ENCODE measurements at regions not wholly inside any gene's neighbourhood (a gene's known extent, or its start where the extent isn't known, plus 50 kb on each side); places are given as distances from the start of the nearest gene placed in this dataset.
"Not testable (repeated sequence)": the region's sequence is repeated elsewhere in the genome, so short reads cannot be mapped to it uniquely, and the experiment has no call there.

DNA sequence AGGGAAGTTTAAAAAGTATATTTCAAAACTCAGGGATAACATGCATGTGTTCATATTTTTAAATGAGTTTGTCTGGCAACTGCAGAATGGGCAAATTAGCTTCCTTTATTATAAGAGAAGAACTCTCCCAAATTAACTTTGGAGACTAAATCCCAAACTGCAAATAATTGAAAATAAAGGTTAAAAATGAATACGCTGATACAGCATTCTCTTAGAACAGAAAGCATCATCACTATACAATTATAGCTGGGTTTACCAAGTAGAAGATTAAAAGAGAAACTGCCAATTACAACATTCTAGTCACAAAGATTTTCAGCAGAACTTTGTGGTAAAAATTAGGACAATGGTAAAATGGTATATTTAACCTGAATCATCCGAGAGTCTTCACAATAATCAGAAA is 73.3 kb downstream of the OLFM4 start:
- in situ Hi-C loops (cut with HindIII; ENCODE audit: low sequenced_read_pairs): no loop called here
- TF ChIP-seq, protein P1, sequence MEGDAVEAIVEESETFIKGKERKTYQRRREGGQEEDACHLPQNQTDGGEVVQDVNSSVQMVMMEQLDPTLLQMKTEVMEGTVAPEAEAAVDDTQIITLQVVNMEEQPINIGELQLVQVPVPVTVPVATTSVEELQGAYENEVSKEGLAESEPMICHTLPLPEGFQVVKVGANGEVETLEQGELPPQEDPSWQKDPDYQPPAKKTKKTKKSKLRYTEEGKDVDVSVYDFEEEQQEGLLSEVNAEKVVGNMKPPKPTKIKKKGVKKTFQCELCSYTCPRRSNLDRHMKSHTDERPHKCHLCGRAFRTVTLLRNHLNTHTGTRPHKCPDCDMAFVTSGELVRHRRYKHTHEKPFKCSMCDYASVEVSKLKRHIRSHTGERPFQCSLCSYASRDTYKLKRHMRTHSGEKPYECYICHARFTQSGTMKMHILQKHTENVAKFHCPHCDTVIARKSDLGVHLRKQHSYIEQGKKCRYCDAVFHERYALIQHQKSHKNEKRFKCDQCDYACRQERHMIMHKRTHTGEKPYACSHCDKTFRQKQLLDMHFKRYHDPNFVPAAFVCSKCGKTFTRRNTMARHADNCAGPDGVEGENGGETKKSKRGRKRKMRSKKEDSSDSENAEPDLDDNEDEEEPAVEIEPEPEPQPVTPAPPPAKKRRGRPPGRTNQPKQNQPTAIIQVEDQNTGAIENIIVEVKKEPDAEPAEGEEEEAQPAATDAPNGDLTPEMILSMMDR (IDR thresholded peaks at IDR 0.05; ENCODE audit: low read depth, low read length): no peak

DNA sequence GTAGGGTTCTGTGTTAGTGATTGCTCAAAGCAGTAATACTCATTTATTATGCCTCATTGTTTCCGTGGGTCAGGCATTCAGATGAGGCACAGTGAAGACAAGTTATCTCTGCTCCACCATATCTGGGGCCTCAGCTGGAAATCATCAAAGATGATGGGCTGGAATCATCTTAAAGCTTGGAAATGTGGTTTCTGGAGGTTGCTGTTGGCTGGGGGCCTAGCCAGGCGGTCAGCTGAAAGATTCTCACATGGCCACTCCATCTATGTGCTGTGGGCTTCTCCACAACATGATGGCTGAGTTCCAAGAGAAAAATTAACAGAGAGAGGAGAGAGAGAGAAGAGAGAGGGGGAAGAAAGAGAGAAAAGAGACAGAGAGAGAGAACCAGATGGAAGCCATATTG is 75.5 kb downstream of the OLFM4 start:
- TF ChIP-seq, protein P1 (IDR thresholded peaks at IDR 0.05; ENCODE audit: low read depth, low read length): no peak
- in situ Hi-C loops (cut with HindIII; ENCODE audit: low sequenced_read_pairs): no loop called here
- H3K4me3 ChIP-seq (ENCODE audit: low read depth, low read length): no peak overlapping the region
- DNase-seq (ENCODE audit: low read depth, low spot score): no peak

More for the DNA sequence above, 73.3 kb downstream of the OLFM4 start:
- no peak for DNase-seq (ENCODE audit: low read depth, low spot score)
- no peak overlapping the region for H3K4me3 ChIP-seq (ENCODE audit: low read depth, low read length)

DNA sequence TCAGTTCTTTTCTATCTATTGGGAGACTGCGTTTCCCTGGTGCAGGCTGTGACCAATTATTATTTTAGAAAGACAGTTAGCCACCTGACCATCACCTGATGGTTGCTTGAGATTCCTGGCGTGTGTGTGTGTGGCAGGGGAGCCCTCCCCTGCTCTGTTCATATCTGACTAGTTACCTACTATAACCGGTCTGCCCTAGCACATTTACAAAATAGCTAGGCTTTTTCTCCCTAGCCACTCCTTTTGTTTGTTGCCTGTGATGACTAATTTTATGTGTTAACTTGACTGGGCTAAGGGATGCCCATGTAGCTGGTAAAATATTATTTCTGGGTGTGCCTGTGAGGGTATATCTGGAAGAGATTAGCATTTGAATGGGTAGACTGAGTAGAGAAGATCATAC is 76.9 kb downstream of the OLFM4 start:
- no peak for DNase-seq (ENCODE audit: low read depth, low spot score)
- H3K4me3 ChIP-seq (ENCODE audit: low read depth, low read length): no peak overlapping the region
- TF ChIP-seq, protein P1 (IDR thresholded peaks at IDR 0.05; ENCODE audit: low read depth, low read length): no peak
- in situ Hi-C loops (cut with HindIII; ENCODE audit: low sequenced_read_pairs): no loop called here

DNA sequence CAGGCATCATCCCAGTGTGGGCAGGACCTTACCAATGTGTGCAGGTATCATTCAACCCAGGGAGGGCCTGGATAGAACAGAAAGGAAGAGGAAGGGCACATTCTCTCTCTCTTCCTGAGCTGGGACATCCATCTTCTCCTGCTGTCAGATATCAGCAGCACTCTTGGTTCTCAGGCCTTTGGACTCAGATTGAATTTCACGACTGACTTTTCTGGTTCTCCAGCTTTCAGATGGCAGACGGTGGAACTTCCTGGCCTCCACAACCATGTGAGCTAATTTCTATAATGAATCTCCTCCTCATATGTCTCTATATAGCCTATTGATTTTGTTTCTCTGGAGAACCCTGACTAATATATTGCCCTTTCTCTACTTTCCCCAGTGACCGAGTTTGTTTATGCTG is 77.3 kb downstream of the OLFM4 start:
- in situ Hi-C loops (cut with HindIII; ENCODE audit: low sequenced_read_pairs): no loop called here
- H3K4me3 ChIP-seq (ENCODE audit: low read depth, low read length): no peak overlapping the region
- TF ChIP-seq, protein P1 (IDR thresholded peaks at IDR 0.05; ENCODE audit: low read depth, low read length): no peak
- no peak for DNase-seq (ENCODE audit: low read depth, low spot score)

DNA sequence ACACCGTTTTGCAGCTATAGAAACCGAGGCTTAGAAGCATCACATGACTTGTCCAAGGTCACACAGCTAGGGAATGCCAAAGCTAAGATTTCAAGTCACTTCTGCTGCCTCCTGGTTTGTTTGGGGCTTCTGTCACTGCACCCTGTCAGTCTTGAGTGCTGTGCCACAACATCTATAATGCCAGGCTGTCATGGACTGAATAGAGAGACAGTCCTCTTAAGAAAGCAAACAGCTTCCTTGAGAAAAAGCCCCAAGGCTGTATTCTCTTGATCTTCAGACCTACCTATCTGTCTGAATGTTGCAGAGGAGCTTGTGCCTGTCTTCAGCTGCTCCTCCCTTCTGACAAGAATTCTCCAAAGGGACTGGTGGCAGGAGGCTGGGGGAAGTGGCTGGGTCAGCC is 81.6 kb downstream of the OLFM4 start:
- TF ChIP-seq, protein P1 (IDR thresholded peaks at IDR 0.05; ENCODE audit: low read depth, low read length): no peak
- H3K4me3 ChIP-seq (ENCODE audit: low read depth, low read length): no peak overlapping the region
- DNase-seq (ENCODE audit: low read depth, low spot score): no peak
- in situ Hi-C loops (cut with HindIII; ENCODE audit: low sequenced_read_pairs): no loop called here

DNA sequence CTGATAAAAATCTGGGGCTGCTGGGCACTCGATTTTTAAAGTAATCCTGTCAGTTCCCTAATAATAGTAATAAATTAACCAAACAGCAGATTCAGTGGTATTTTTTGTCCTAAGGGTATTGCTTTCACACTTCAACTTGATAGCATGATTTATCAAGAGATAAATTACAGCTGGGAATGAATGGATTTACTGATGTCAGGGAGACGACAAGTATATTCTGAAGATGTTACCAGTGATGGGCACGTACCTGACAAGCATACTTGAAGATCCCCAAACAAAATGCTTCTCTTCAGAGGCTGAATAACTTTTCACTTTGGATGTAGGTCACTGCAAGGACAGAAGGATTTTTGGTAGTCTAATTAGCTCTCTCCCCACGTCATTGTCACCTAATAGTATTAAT is 82.0 kb downstream of the OLFM4 start:
- DNase-seq (ENCODE audit: low read depth, low spot score): no peak
- no peak overlapping the region for H3K4me3 ChIP-seq (ENCODE audit: low read depth, low read length)
- TF ChIP-seq, protein P1 (IDR thresholded peaks at IDR 0.05; ENCODE audit: low read depth, low read length): no peak
- in situ Hi-C loops (cut with HindIII; ENCODE audit: low sequenced_read_pairs): no loop called here

DNA sequence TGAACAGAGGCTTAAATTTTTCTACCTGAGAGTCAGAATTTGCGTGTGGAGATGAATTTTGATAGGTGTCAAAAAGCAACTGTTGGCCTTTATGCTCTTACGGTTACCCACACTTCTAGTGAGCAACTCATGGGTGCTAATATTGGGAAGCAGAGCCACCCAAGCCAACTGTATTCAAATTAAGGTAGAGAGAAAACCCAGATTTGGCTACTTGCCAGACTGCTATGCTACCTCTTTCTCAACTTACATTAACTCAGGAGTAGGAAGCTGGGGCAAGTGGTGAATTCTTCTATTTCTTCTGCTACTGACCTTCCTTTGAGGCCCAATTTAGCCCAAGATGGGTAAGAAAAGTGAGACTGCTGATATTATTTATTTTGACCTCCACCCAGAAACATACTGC is 83.9 kb downstream of the OLFM4 start:
- in situ Hi-C loops (cut with HindIII; ENCODE audit: low sequenced_read_pairs): no loop called here
- TF ChIP-seq, protein P1 (IDR thresholded peaks at IDR 0.05; ENCODE audit: low read depth, low read length): no peak
- H3K4me3 ChIP-seq (ENCODE audit: low read depth, low read length): no peak overlapping the region
- no peak for DNase-seq (ENCODE audit: low read depth, low spot score)

DNA sequence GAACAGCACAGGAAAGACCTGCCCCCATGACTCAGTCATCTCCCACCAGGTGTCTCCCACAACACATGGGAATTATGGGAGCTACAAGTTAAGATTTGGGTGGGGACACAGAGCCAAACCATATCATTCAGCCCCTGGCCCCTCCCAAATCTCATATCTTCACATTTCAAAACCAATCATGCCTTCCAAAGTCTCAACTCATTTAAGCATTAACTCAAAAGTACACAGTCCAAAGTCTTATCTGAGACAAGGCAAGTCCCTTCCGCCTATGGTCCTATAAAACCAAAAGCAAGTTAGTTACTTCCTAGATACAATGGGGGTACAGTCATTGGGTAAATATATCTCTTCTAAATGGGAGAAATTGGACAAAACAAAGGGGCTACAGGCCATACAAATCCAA is 88.4 kb downstream of the OLFM4 start:
- H3K4me3 ChIP-seq (ENCODE audit: low read depth, low read length); in situ Hi-C loops (cut with HindIII; ENCODE audit: low sequenced_read_pairs); DNase-seq (ENCODE audit: low read depth, low spot score): not testable (repeated sequence)
